Neural cell (in vitro differentiated cells): ENCODE measurements at regions not wholly inside any gene's neighbourhood (a gene's known extent, or its start where the extent isn't known, plus 50 kb on each side); places are given as distances from the start of the nearest gene placed in this dataset.

Experiments used
- H2AFZ ChIP-seq: fragments of 200-600, 300-800 bp; sonication (generic), shearing (Covaris generic); 2 replicates; pipeline ENCODE4 v1.6.0; 2014; ENCODE audit warnings: low read depth, mild to moderate bottlenecking, antibody characterized with exemption, low read length, moderate library complexity
- H3F3A ChIP-seq: fragments of 200-600 bp; shearing (Covaris generic); 2 replicates; pipeline ENCODE4 v1.6.1; 2016; ENCODE audit warnings: mild to moderate bottlenecking, moderate library complexity, mixed read lengths, antibody characterized with exemption, low read length; ENCODE audit not compliant: insufficient read depth, poor library complexity, severe bottlenecking
- H3K27ac ChIP-seq: fragments of 200-600, 300-800 bp; sonication (generic), shearing (Covaris generic); 2 replicates; pipeline ENCODE4 v1.5.1; 2014; ENCODE audit warnings: mild to moderate bottlenecking, low read length, moderate library complexity
- H3K27me3 ChIP-seq: fragments of 300-800, 200-600 bp; sonication (generic), shearing (Covaris generic); 2 replicates; pipeline ENCODE4 v1.6.0; 2014; ENCODE audit warnings: mild to moderate bottlenecking, low read depth, low read length, moderate library complexity; ENCODE audit not compliant: insufficient read depth
- H3K36me3 ChIP-seq: fragments of 300-800, 200-600 bp; sonication (generic), shearing (Covaris generic); 2 replicates; pipeline ENCODE4 v1.5.1; 2014; ENCODE audit warnings: mild to moderate bottlenecking, antibody characterized with exemption, low read length, moderate library complexity; ENCODE audit not compliant: insufficient read depth
- H3K4me2 ChIP-seq: fragments of 300-800, 200-600 bp; sonication (generic), shearing (Covaris generic); 2 replicates; pipeline ENCODE4 v1.6.0; 2014; ENCODE audit warnings: mild to moderate bottlenecking, low read length
- H3K4me3 ChIP-seq: fragments of 300-800, 200-600 bp; sonication (generic), shearing (Covaris generic); 2 replicates; pipeline ENCODE4 v1.5.1; 2014; ENCODE audit warnings: mild to moderate bottlenecking, low read length, moderate library complexity
- H3K79me2 ChIP-seq: fragments of 200-600 bp; shearing (Covaris generic); replicated peaks from 2 replicates; pipeline ENCODE4 v1.6.0; 2014; ENCODE audit warnings: mild to moderate bottlenecking, low read length, moderate library complexity; ENCODE audit not compliant: insufficient read depth
- H3K9ac ChIP-seq: fragments of 300-800, 200-600 bp; sonication (generic), shearing (Covaris generic); 2 replicates; pipeline ENCODE4 v1.6.1; 2016; ENCODE audit warnings: mild to moderate bottlenecking, low read length, mixed read lengths
- H3K9me2 ChIP-seq: fragments of 200-600 bp; shearing (Covaris generic); 2 replicates; pipeline ENCODE4 v1.6.1; 2016; ENCODE audit warnings: mild to moderate bottlenecking, low read length, mixed read lengths; ENCODE audit not compliant: insufficient read depth
- H3K9me3 ChIP-seq: fragments of 200-600, 300-800 bp; sonication (generic), shearing (Covaris generic); 2 replicates; pipeline ENCODE4 v1.6.1; 2016; ENCODE audit warnings: mild to moderate bottlenecking, mixed run types, low read length, moderate library complexity, mixed read lengths
- H4K20me1 ChIP-seq: fragments of 200-600 bp; shearing (Covaris generic); 2 replicates; pipeline ENCODE4 v1.6.1; 2016; ENCODE audit warnings: mild to moderate bottlenecking, mixed run types; ENCODE audit not compliant: insufficient read depth
- CTCF ChIP-seq: fragments of 450-650 bp; IDR thresholded peaks from 2 replicates; pipeline ENCODE4 v1.5.1; 2014; ENCODE audit warnings: antibody characterized with exemption, mild to moderate bottlenecking, moderate library complexity; ENCODE audit not compliant: poor library complexity, severe bottlenecking
- EP300 ChIP-seq: fragments of 450-650 bp; conservative IDR thresholded peaks from 2 replicates; pipeline ENCODE4 v1.6.1; 2014; ENCODE audit warnings: antibody characterized with exemption, mild to moderate bottlenecking, moderate library complexity; ENCODE audit not compliant: poor library complexity, severe bottlenecking
- EZH2 ChIP-seq: fragments of 200-600, 300-800 bp; shearing (Covaris generic), sonication (generic); IDR thresholded peaks from 2 replicates; pipeline ENCODE4 v1.6.1; 2014; ENCODE audit warnings: antibody characterized with exemption, low read length, borderline replicate concordance, mild to moderate bottlenecking; ENCODE audit not compliant: insufficient read depth, poor library complexity, severe bottlenecking
- MXI1 ChIP-seq: fragments of 450-650 bp; conservative IDR thresholded peaks from 2 replicates; pipeline ENCODE4 v1.6.1; 2014; ENCODE audit warnings: antibody characterized with exemption, mild to moderate bottlenecking; ENCODE audit not compliant: poor library complexity, severe bottlenecking
- POLR2AphosphoS5 ChIP-seq: IDR thresholded peaks from 2 replicates; pipeline ENCODE4 v1.6.1; 2012
- RAD21 ChIP-seq: fragments of 450-650 bp; conservative IDR thresholded peaks from 2 replicates; pipeline ENCODE4 v1.6.1; 2014; ENCODE audit warnings: antibody characterized with exemption, mild to moderate bottlenecking, moderate library complexity
- REST ChIP-seq: IDR thresholded peaks from 2 replicates; pipeline ENCODE4 v1.6.1; 2012; ENCODE audit warnings: borderline replicate concordance
- SMC3 ChIP-seq: fragments of 450-650 bp; conservative IDR thresholded peaks from 2 replicates; pipeline ENCODE4 v1.6.1; 2014; ENCODE audit warnings: antibody characterized with exemption, mild to moderate bottlenecking, moderate library complexity; ENCODE audit not compliant: poor library complexity
- TAF1 ChIP-seq: IDR thresholded peaks from 2 replicates; pipeline ENCODE4 v1.6.1; 2012; ENCODE audit warnings: low read depth

DNA sequence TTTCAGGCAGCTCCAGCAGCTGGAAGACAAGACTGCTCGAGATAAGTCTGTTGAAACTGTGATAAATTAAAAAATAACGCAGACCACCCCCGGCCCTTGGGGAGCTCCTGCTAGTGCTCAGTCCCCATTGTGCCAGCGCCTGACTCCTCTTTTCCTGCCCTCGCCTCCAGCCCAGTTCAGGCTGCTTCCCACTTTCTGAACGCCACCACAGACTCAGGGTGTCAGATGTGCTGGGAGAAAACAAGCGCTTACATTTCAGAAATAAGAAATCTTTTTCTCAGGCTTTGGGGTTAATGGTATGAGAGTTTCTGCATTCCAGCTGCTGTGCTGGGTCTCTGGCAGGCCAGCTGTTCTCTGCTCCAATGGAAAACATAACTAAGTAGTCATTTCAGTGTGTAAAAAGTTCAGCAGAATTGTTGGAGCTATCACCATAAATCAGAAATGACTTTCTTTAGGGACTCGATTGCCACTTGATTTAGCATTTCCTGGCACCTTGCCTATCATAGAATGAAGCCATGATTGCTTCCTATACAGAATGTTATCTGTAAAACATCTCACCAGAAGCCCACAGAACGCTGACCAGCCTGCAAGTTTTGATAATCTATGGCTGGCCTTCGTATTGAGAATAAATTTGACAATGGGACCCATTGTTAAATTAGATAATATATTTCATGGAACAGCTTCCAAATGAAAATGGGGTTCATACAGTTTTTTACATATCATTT, 257.0 kb upstream of the ZNF32 start:
- no peak overlapping the region for H3K9ac ChIP-seq
- no peak for TF ChIP-seq SMC3
- no peak for TF ChIP-seq EZH2
- no peak for TF ChIP-seq TAF1
- no peak for TF ChIP-seq REST
- no peak for TF ChIP-seq RAD21
- no peak for TF ChIP-seq CTCF
- TF ChIP-seq POLR2AphosphoS5 = no peak
- TF ChIP-seq MXI1 = no peak
- no peak for TF ChIP-seq EP300
- no peaks in the 10 kb centered on the region for H3K79me2 ChIP-seq
- no peaks in the 10 kb centered on the region for H4K20me1 ChIP-seq
- no peaks in the 10 kb centered on the region for H3K36me3 ChIP-seq
- no peak overlapping the region for H3K4me2 ChIP-seq
- no peak overlapping the region for H3K27ac ChIP-seq
- no peak overlapping the region for H3K4me3 ChIP-seq
- H3K9me3 ChIP-seq = no peaks in the 10 kb centered on the region
- H3F3A ChIP-seq = no peaks in the 10 kb centered on the region
- H3K9me2 ChIP-seq = no peaks in the 10 kb centered on the region
- no peaks in the 10 kb centered on the region for H3K27me3 ChIP-seq
- H2AFZ ChIP-seq = no peak overlapping the region

DNA sequence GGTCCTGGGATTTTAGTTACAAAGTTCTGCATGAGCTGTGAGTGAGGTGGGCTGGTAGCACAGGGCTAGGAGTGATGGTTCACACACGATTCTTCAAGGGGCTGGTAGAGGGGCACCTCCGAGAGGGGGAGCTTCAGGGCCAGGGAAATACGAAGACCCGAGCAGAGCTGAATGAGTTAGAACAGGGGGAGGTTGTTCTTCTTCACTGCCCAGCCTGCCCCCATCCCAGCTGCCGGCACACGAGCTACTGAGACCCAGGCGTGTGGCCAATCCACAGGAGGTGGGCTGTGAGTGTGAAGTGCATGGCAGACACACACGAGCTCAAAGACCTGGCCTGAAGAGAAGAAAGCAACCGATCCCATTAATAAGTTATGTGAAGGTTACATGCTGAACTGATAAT, 256.2 kb upstream of the ZNF32 start:
- no peaks in the 10 kb centered on the region for H4K20me1 ChIP-seq
- no peak overlapping the region for H3K9ac ChIP-seq
- H3K79me2 ChIP-seq = no peaks in the 10 kb centered on the region
- H3K4me2 ChIP-seq = no peak overlapping the region
- no peaks in the 10 kb centered on the region for H3K9me2 ChIP-seq
- TF ChIP-seq CTCF (no peak), TAF1 (no peak), EP300 (no peak), POLR2AphosphoS5 (no peak), RAD21 (no peak), EZH2 (no peak), SMC3 (no peak), MXI1 (no peak), REST (no peak)
- H3K9me3 ChIP-seq = no peaks in the 10 kb centered on the region
- H3K36me3 ChIP-seq = no peaks in the 10 kb centered on the region
- no peak overlapping the region for H2AFZ ChIP-seq
- H3F3A ChIP-seq = no peaks in the 10 kb centered on the region
- no peaks in the 10 kb centered on the region for H3K27me3 ChIP-seq
- no peak overlapping the region for H3K4me3 ChIP-seq
- no peak overlapping the region for H3K27ac ChIP-seq
